ENCODE measurements at regions not wholly inside any gene's neighbourhood (a gene's known extent, or its start where the extent isn't known, plus 50 kb on each side); places are given as distances from the start of the nearest gene placed in this dataset.
"Not testable (repeated sequence)": the region's sequence is repeated elsewhere in the genome, so short reads cannot be mapped to it uniquely, and the experiment has no call there.

GRCh38 chr1:184836934-184837895 lies 82.6 kb upstream of the EDEM3 start:
- Histone ChIP-seq H3K36me3 (ENCODE audit: low read depth) (no peaks in the 10 kb centered on the region), H3K9me3 (no peaks in the 10 kb centered on the region), H3K4me1 (ENCODE audit: low read depth) (peaks cover 21% of the 10 kb centered on the region), H3K4me3 (no peak overlapping the region)
- ATAC-seq, result peak; percentile 79
- intact Hi-C loops (cut with DNase I, micrococcal nuclease), result no loop called here
- DNase-seq, result no peak
- TF ChIP-seq, protein P1, sequence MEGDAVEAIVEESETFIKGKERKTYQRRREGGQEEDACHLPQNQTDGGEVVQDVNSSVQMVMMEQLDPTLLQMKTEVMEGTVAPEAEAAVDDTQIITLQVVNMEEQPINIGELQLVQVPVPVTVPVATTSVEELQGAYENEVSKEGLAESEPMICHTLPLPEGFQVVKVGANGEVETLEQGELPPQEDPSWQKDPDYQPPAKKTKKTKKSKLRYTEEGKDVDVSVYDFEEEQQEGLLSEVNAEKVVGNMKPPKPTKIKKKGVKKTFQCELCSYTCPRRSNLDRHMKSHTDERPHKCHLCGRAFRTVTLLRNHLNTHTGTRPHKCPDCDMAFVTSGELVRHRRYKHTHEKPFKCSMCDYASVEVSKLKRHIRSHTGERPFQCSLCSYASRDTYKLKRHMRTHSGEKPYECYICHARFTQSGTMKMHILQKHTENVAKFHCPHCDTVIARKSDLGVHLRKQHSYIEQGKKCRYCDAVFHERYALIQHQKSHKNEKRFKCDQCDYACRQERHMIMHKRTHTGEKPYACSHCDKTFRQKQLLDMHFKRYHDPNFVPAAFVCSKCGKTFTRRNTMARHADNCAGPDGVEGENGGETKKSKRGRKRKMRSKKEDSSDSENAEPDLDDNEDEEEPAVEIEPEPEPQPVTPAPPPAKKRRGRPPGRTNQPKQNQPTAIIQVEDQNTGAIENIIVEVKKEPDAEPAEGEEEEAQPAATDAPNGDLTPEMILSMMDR (IDR thresholded peaks at IDR 0.05), result no peak

GRCh38 chr1:184836141-184836540 lies 81.5 kb upstream of the EDEM3 start:
- TF ChIP-seq, protein P1 (IDR thresholded peaks at IDR 0.05), result no peak
- Histone ChIP-seq H3K9me3 (no peaks in the 10 kb centered on the region), H3K4me1 (ENCODE audit: low read depth) (peaks cover 21% of the 10 kb centered on the region), H3K4me3 (no peak overlapping the region), H3K36me3 (ENCODE audit: low read depth) (no peaks in the 10 kb centered on the region)
- intact Hi-C loops (cut with DNase I, micrococcal nuclease), result no loop called here
- ATAC-seq (no peak), DNase-seq (no peak)

DNA sequence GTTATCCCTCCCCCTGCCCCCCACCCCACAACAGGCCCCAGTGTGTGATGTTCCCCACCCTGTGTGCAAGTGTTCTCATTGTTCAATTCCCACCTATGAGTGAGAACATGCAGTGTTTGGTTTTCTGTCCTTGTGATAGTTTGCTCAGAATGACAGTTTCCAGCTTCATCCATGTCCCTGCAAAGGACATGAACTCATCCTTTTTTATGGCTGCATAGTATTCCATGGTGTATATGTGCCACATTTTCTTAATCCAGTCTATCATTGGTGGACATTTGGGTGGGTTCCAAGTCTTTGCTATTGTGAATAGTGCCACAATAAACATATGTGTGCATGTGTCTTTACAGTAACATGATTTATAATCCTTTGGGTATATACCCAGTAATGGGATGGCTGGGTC lies 79.3 kb upstream of the EDEM3 start:
- DNase-seq; intact Hi-C loops (cut with DNase I, micrococcal nuclease); H3K36me3 ChIP-seq (ENCODE audit: low read depth); H3K4me3 ChIP-seq; ATAC-seq; H3K9me3 ChIP-seq: not testable (repeated sequence)
- peaks cover 21% of the 10 kb centered on the region for H3K4me1 ChIP-seq (ENCODE audit: low read depth)

GRCh38 chr1:184832517-184832916 lies 77.9 kb upstream of the EDEM3 start:
- TF ChIP-seq, protein P1 (IDR thresholded peaks at IDR 0.05), result no peak
- H3K4me3 ChIP-seq, result no peak overlapping the region
- no peaks in the 10 kb centered on the region for H3K36me3 ChIP-seq (ENCODE audit: low read depth)
- intact Hi-C loops (cut with DNase I, micrococcal nuclease), result no loop called here
- no peak for ATAC-seq
- peaks cover 13% of the 10 kb centered on the region for H3K4me1 ChIP-seq (ENCODE audit: low read depth)
- H3K9me3 ChIP-seq, result no peaks in the 10 kb centered on the region
- DNase-seq, result no peak

- H3K9me3 ChIP-seq; H3K4me3 ChIP-seq; ATAC-seq; H3K4me1 ChIP-seq (ENCODE audit: low read depth); H3K36me3 ChIP-seq (ENCODE audit: low read depth); intact Hi-C loops (cut with DNase I, micrococcal nuclease); DNase-seq: not testable (repeated sequence)
Observed at GRCh38 chr1:184829496-184829895, 74.8 kb upstream of the EDEM3 start.

DNA sequence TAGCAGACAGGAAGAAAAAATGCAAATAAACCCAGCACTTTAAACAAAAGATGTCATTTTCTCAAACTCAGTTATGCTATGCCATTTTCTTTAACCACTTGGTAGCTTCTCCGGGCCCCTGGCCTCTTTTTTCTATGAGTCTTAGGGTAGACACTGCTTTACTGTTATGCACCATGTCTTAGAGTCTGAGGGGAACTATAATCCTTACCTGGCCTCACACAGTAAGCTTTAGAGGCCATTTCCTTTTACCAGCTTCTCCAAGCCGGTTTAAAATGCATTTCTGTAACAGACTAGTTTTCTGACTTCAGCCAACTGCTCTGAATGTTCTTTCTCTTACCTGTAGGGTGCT lies 73.7 kb upstream of the EDEM3 start:
- H3K9me3 ChIP-seq, result no peaks in the 10 kb centered on the region
- H3K36me3 ChIP-seq (ENCODE audit: low read depth), result no peaks in the 10 kb centered on the region
- TF ChIP-seq, protein P1 (IDR thresholded peaks at IDR 0.05), result no peak
- intact Hi-C loops (cut with DNase I, micrococcal nuclease), result no loop called here
- H3K4me1 ChIP-seq (ENCODE audit: low read depth), result no peaks in the 10 kb centered on the region
- no peak for ATAC-seq
- no peak for DNase-seq
- H3K4me3 ChIP-seq, result no peak overlapping the region
